IMR-90 (cell line): ENCODE measurements at regions not wholly inside any gene's neighbourhood (a gene's known extent, or its start where the extent isn't known, plus 50 kb on each side); places are given as distances from the start of the nearest gene placed in this dataset.
"Not testable (repeated sequence)": the region's sequence is repeated elsewhere in the genome, so short reads cannot be mapped to it uniquely, and the experiment has no call there.

Experiments used
- ATAC-seq: fragments of 200-7000 bp; cut with Tn5 transposase; 2 replicates; pipeline ENCODE4 v1.9.1; 2020; ENCODE audit warnings: low read depth, mild to moderate bottlenecking, moderate library complexity
- BruUV-seq: library from RNA; stranded (reverse); fragments of 400-500 nt; replicated peaks from 2 replicates; lab custom pipeline; 2021; lab: Mats Ljungman, UMichigan
- CTCF ChIA-PET: fragments of 300-600 bp; formaldehyde crosslinking; extraction: SDS; loops from one replicate; lab custom pipeline; 2021; ENCODE audit warnings: antibody characterized with exemption; lab: Yijun Ruan, JAX
- POLR2A ChIA-PET: fragments of 300-600 bp; sonication (Branson Sonifier 250); formaldehyde crosslinking; loops from one replicate; lab custom pipeline; 2022; ENCODE audit warnings: antibody characterized with exemption; ENCODE audit not compliant: unreplicated experiment; lab: Charles Lee
- DNase-seq: peaks from one replicate; pipeline ENCODE4 v3.0.0; 2013
- H2AFZ ChIP-seq: replicated peaks from 2 replicates; pipeline ENCODE3; 2013; ENCODE audit warnings: low read length, mild to moderate bottlenecking; ENCODE audit not compliant: poor library complexity
- H2AK5ac ChIP-seq: 2 replicates; pipeline ENCODE4 v1.6.1; 2013; ENCODE audit warnings: low read depth, low read length, inconsistent platforms
- H2AK9ac ChIP-seq: replicated peaks from 2 replicates; pipeline ENCODE3; 2013; ENCODE audit warnings: mild to moderate bottlenecking, low read depth, low read length, moderate library complexity; ENCODE audit not compliant: poor library complexity
- H2BK120ac ChIP-seq: 2 replicates; pipeline ENCODE4 v1.6.1; 2013; ENCODE audit warnings: low read depth, low read length, inconsistent platforms
- H2BK15ac ChIP-seq: 3 replicates; pipeline ENCODE4 v1.6.1; 2013; ENCODE audit warnings: low read depth, low read length, inconsistent platforms
- H2BK20ac ChIP-seq: 2 replicates; pipeline ENCODE4 v1.6.1; 2013; ENCODE audit warnings: low read depth, mild to moderate bottlenecking, inconsistent platforms, low read length, moderate library complexity
- H2BK5ac ChIP-seq: 2 replicates; pipeline ENCODE4 v1.6.1; 2013; ENCODE audit warnings: mild to moderate bottlenecking, low read depth, low read length, inconsistent platforms; ENCODE audit not compliant: poor library complexity, severe bottlenecking
- H3K14ac ChIP-seq: replicated peaks from 2 replicates; pipeline ENCODE4 v1.6.1; 2013; ENCODE audit warnings: low read depth, low read length, inconsistent platforms
- H3K18ac ChIP-seq: 2 replicates; pipeline ENCODE4 v1.6.1; 2013; ENCODE audit warnings: low read depth, low read length, control low read depth
- H3K23ac ChIP-seq: 2 replicates; pipeline ENCODE4 v1.6.1; 2013; ENCODE audit warnings: low read depth, low read length, inconsistent platforms
- H3K27ac ChIP-seq: 2 replicates; pipeline ENCODE4 v1.5.1; 2013; ENCODE audit warnings: mild to moderate bottlenecking, control low read depth, low read length; ENCODE audit not compliant: insufficient read depth
- H3K27me3 ChIP-seq: 2 replicates; pipeline ENCODE4 v1.6.1; 2013; ENCODE audit warnings: low read length; ENCODE audit not compliant: control insufficient read depth, insufficient read depth
- H3K36me3 ChIP-seq: 2 replicates; pipeline ENCODE4 v1.6.1; 2013; ENCODE audit warnings: low read length, mixed read lengths; ENCODE audit not compliant: control insufficient read depth, insufficient read depth
- H3K4ac ChIP-seq: 2 replicates; pipeline ENCODE4 v1.6.1; 2013; ENCODE audit warnings: low read depth, low read length, inconsistent platforms
- H3K4me1 ChIP-seq: 2 replicates; pipeline ENCODE4 v1.6.1; 2013; ENCODE audit warnings: low read length, mixed read lengths; ENCODE audit not compliant: control insufficient read depth, insufficient read depth
- H3K4me2 ChIP-seq: 2 replicates; pipeline ENCODE4 v1.6.1; 2013; ENCODE audit warnings: low read depth, mild to moderate bottlenecking, control low read depth, low read length, moderate library complexity
- H3K4me3 ChIP-seq: 2 replicates; pipeline ENCODE4 v1.5.1; 2013; ENCODE audit warnings: low read depth, mild to moderate bottlenecking, control low read depth, low read length, moderate library complexity; ENCODE audit not compliant: insufficient read depth
- H3K56ac ChIP-seq: 2 replicates; pipeline ENCODE4 v1.6.1; 2013; ENCODE audit warnings: low read length, inconsistent platforms; ENCODE audit not compliant: insufficient read depth; ENCODE audit errors: extremely low read depth
- H3K79me1 ChIP-seq, 2 experiments: 2 replicates each; pipeline ENCODE4 v1.6.1; 2013; ENCODE audit warnings: low read length in 2 of 2, inconsistent platforms in 1 of 2, low read depth in 1 of 2
- H3K9ac ChIP-seq: 2 replicates; pipeline ENCODE4 v1.6.1; 2013; ENCODE audit warnings: low read depth, low read length, control low read depth
- H3K9me1 ChIP-seq: 2 replicates; pipeline ENCODE4 v1.6.1; 2013; ENCODE audit warnings: low read length, inconsistent platforms; ENCODE audit not compliant: insufficient read depth
- H3K9me3 ChIP-seq: 2 replicates; pipeline ENCODE4 v1.6.1; 2013; ENCODE audit warnings: low read length; ENCODE audit not compliant: control insufficient read depth, insufficient read depth
- H4K20me1 ChIP-seq: 2 replicates; pipeline ENCODE4 v1.6.1; 2013; ENCODE audit warnings: low read length, inconsistent platforms; ENCODE audit not compliant: insufficient read depth
- H4K5ac ChIP-seq: 2 replicates; pipeline ENCODE4 v1.6.1; 2013; ENCODE audit warnings: mild to moderate bottlenecking, low read depth, low read length, control low read depth
- H4K8ac ChIP-seq, 2 experiments: 2 replicates each; pipeline ENCODE4 v1.6.1; 2013; ENCODE audit warnings: low read depth in 2 of 2, low read length in 2 of 2, control low read depth in 1 of 2, inconsistent platforms in 1 of 2
- H4K91ac ChIP-seq: 2 replicates; pipeline ENCODE4 v1.6.1; 2013; ENCODE audit warnings: low read depth, low read length, inconsistent platforms; ENCODE audit not compliant: insufficient read depth
- WGBS, 2 experiments: methylation state at CpG; one replicate each; pipeline versions ENCODE4 v1.1.5 to v1.1.7; 2013; ENCODE audit warnings: missing lambda C conversion rate in 2 of 2; ENCODE audit not compliant: insufficient read length in 1 of 2; ENCODE audit errors: extremely low coverage in 2 of 2; 5-methylcytosine and 5-hydroxymethylcytosine counted together
- dilution Hi-C: fragments of 300-500 bp; cut with HindIII; formaldehyde crosslinking; loops from one replicate; pipeline ENCODE4 v1.14.3; 2018; ENCODE audit warnings: low sequenced_read_pairs; ENCODE audit not compliant: unreplicated experiment
- in situ Hi-C: fragments of 300-500 bp; cut with MboI; formaldehyde crosslinking; loops from 3 replicates; pipeline ENCODE4 v1.14.3; 2019; ENCODE audit warnings: low sequenced_read_pairs, inconsistent platforms, mixed read lengths
- intact Hi-C: fragments of 100-400 bp; cut with micrococcal nuclease; formaldehyde crosslinking; loops from 2 replicates; pipeline ENCODE4 v1.10.0; 2022

DNA sequence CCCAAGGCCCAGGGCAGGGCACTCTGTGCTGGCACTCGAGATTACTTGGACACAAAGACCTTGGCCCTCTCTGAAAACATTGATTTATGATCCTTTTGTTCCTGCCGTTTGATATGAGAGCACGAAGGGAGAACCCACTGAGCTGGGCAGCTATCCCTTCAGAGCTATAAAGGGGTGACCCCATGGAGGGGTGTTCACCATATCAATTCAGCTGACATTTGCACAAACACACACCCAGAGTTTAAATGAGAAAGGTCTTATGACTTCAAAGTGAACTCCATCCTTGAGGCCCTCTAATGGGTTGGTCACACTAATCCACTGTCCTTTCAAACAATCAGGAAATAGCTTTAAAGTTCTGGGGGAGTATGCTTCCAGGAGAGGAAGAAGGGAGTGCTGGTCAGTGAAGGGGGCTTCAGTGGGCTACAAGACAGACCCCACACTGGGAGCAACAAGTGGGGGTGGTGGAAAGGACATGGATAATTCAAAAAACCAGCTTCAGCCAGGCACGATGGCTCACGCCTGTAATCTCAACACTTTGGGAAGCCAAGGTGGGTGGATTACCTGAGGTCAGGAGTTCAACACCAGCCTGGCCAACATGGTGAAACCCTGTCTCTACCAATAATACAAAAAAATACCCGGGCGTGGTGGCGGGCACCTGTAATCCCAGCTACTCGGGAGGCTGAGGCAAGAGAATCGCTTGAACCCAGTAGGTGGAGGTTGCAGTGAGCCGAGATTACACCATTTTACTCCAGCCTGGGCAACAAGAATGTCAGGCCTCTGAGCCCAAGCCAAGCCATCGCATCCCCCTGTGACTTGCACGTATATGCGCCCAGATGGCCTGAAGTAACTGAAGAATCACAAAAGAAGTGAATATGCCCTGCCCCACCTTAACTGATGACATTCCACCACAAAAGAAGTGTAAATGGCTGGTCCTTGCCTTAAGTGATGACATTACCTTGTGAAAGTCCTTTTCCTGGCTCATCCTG, 97.1 kb upstream of the RAB4A start:
- DNase-seq, H2BK120ac ChIP-seq, H3K27me3 ChIP-seq, H3K27ac ChIP-seq, dilution Hi-C loops, H4K20me1 ChIP-seq, H3K18ac ChIP-seq, H3K79me1 ChIP-seq, H2AK5ac ChIP-seq, H3K36me3 ChIP-seq, in situ Hi-C loops, BruUV-seq, H4K5ac ChIP-seq, H2AK9ac ChIP-seq, H2BK15ac ChIP-seq, H3K4ac ChIP-seq, POLR2A ChIA-PET, H3K56ac ChIP-seq, H4K91ac ChIP-seq, H2AFZ ChIP-seq, H3K9me1 ChIP-seq, CTCF ChIA-PET, H3K4me3 ChIP-seq, H3K9me3 ChIP-seq, H3K14ac ChIP-seq, H3K23ac ChIP-seq, intact Hi-C loops, H3K4me1 ChIP-seq, ATAC-seq, H3K4me2 ChIP-seq, H2BK5ac ChIP-seq, H3K9ac ChIP-seq, H4K8ac ChIP-seq, H2BK20ac ChIP-seq: not testable (repeated sequence)
- WGBS, 2 experiments: 67% methylated on average over 3 of the region's 14 CpGs; no CpG with 5 or more reads in 1 of the 2 experiments

DNA sequence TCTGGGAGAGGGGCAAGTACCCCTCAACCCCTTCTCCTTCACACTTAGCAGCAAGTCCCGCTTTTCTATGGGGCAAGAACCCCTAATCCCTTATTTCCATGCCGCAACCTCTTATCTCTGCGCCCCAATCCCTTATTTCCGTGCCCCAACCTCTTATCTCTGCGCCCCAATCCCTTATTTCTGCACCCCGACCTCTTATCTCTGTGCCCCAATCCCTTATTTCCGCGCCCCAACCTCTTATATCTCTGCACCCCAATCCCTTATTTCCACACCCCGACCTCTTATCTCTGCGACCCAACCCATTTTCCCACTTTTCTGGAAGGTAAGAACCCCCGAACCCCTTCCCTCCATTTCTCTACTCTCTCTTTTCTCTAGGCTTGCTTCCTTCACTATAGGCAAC, 95.6 kb upstream of the RAB4A start:
- H3K4ac ChIP-seq, BruUV-seq, H3K27ac ChIP-seq, H3K4me2 ChIP-seq, H3K4me1 ChIP-seq, H3K56ac ChIP-seq, H3K4me3 ChIP-seq, intact Hi-C loops, H3K9me1 ChIP-seq, H3K9ac ChIP-seq, H3K23ac ChIP-seq, H3K36me3 ChIP-seq, H3K18ac ChIP-seq, H4K91ac ChIP-seq, H3K79me1 ChIP-seq, in situ Hi-C loops, H3K14ac ChIP-seq, H2AK9ac ChIP-seq, H2AFZ ChIP-seq, POLR2A ChIA-PET, H4K5ac ChIP-seq, H2BK120ac ChIP-seq, CTCF ChIA-PET, H2BK15ac ChIP-seq, dilution Hi-C loops, H2BK20ac ChIP-seq, H4K8ac ChIP-seq, H3K9me3 ChIP-seq, H2BK5ac ChIP-seq, H3K27me3 ChIP-seq, ATAC-seq, H4K20me1 ChIP-seq, DNase-seq, H2AK5ac ChIP-seq: not testable (repeated sequence)
- 84% methylated on average over 9 of the region's 11 CpGs; no CpG with 5 or more reads in 1 of the 2 experiments for WGBS, 2 experiments
